Transverse colon (tissue), 4 donors: ENCODE measurements at regions not wholly inside any gene's neighbourhood (a gene's known extent, or its start where the extent isn't known, plus 50 kb on each side); places are given as distances from the start of the nearest gene placed in this dataset.

Experiments
- CTCF ChIP-seq, 5 experiments: fragments of 200-600 bp in 3 of 5; fragments of 450-650 bp in 2 of 5; sonication (generic) in 3 of 5; IDR thresholded peaks; 1 replicate in 2 of 5; 2 replicates in 3 of 5; pipeline ENCODE4 v1.5.1; 2016 to 2017; ENCODE audit warnings: antibody characterized with exemption in 5 of 5, inconsistent platforms in 3 of 5, mild to moderate bottlenecking in 2 of 5, moderate library complexity in 1 of 5
- POLR2A ChIP-seq: fragments of 450-650 bp; IDR thresholded peaks from one replicate; pipeline ENCODE4 v1.6.1; 2016; ENCODE audit warnings: antibody characterized with exemption, mild to moderate bottlenecking, moderate library complexity
- POLR2AphosphoS5 ChIP-seq, 3 donors: sonication (generic); formaldehyde crosslinking; IDR thresholded peaks; one replicate each; pipeline ENCODE4 v1.6.1; 2016; ENCODE audit warnings: antibody characterized with exemption in 3 of 3

- TF ChIP-seq CTCF (IDR thresholded peaks at IDR 0.05) (no peak), POLR2A (no peak), POLR2AphosphoS5 (IDR thresholded peaks at IDR 0.05) (no peak)
Measured at GRCh38 chr15:22240403-22240802, 160.1 kb downstream of the OR4M2 start.
